KMS-11 (cell line): ENCODE measurements at regions not wholly inside any gene's neighbourhood (a gene's known extent, or its start where the extent isn't known, plus 50 kb on each side); places are given as distances from the start of the nearest gene placed in this dataset.

Experiments
- H2AFZ ChIP-seq: fragments of 200-600 bp; sonication (generic); 2 replicates; pipeline ENCODE4 v1.6.1; 2016; ENCODE audit warnings: antibody characterized with exemption, mixed run types, low read depth
- H3K27ac ChIP-seq: fragments of 200-600 bp; sonication (generic); 2 replicates; pipeline ENCODE4 v1.6.1; 2016; ENCODE audit warnings: mild to moderate bottlenecking, mixed run types
- H3K27me3 ChIP-seq: fragments of 200-600 bp; sonication (generic); 2 replicates; pipeline ENCODE4 v1.6.1; 2017; ENCODE audit warnings: mild to moderate bottlenecking, low read depth, mixed run types, moderate library complexity; ENCODE audit not compliant: insufficient read depth
- H3K36me3 ChIP-seq: fragments of 200-600 bp; sonication (generic); 2 replicates; pipeline ENCODE4 v1.6.1; 2017; ENCODE audit warnings: mild to moderate bottlenecking, mixed run types; ENCODE audit not compliant: insufficient read depth
- H3K4me1 ChIP-seq: fragments of 200-600 bp; sonication (generic); 2 replicates; pipeline ENCODE4 v1.6.1; 2016; ENCODE audit warnings: mild to moderate bottlenecking, low read depth, mixed run types; ENCODE audit not compliant: poor library complexity, severe bottlenecking
- H3K4me2 ChIP-seq: fragments of 200-600 bp; sonication (generic); 2 replicates; pipeline ENCODE4 v1.7.0; 2016; ENCODE audit warnings: mild to moderate bottlenecking, mixed run types
- H3K4me3 ChIP-seq: fragments of 200-600 bp; sonication (generic); IDR thresholded peaks from 2 replicates; pipeline ENCODE4 v1.6.1; 2017; ENCODE audit warnings: low read depth, low read length, mixed read lengths; ENCODE audit not compliant: insufficient read depth
- H3K79me2 ChIP-seq: fragments of 200-600 bp; sonication (generic); 2 replicates; pipeline ENCODE4 v1.6.1; 2016; ENCODE audit warnings: low read depth, mixed run types; ENCODE audit not compliant: insufficient read depth
- H3K9ac ChIP-seq: fragments of 200-600 bp; sonication (generic); 2 replicates; pipeline ENCODE4 v1.6.1; 2016; ENCODE audit warnings: mild to moderate bottlenecking, mixed run types
- H4K20me1 ChIP-seq: fragments of 200-600 bp; sonication (generic); 2 replicates; pipeline ENCODE4 v1.6.1; 2016; ENCODE audit warnings: mild to moderate bottlenecking, mixed run types; ENCODE audit not compliant: insufficient read depth
- TF ChIP-seq, protein P1 (sequence below): fragments of 200-600 bp; sonication (generic); conservative IDR thresholded peaks from 2 replicates; pipeline ENCODE4 v1.6.1; 2017; ENCODE audit warnings: low read depth, mild to moderate bottlenecking, antibody characterized with exemption, low read length, moderate library complexity, mixed read lengths

DNA sequence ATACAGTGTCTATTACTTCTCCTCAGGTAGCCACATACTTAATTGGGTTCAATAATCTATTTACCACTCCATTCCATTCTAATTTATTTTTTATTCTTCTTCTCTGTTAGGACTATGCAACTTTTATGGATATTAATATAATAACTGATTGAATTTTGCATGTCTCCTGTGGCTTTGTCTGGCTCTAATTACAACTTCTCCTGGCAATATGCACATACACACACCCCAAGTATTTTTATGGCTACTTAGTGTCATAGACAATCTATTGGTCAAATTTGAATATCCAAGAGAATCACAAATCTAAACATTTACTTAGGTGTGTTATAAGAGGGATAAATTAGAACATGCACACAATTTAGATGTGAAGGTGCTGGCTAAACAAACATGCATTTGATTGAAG is 73.1 kb downstream of the BOD1L2 start:
- no peak overlapping the region for H3K4me2 ChIP-seq
- H3K27me3 ChIP-seq, result no peaks in the 10 kb centered on the region
- H2AFZ ChIP-seq, result no peak overlapping the region
- no peak overlapping the region for H3K4me3 ChIP-seq
- H4K20me1 ChIP-seq, result no peaks in the 10 kb centered on the region
- no peaks in the 10 kb centered on the region for H3K79me2 ChIP-seq
- H3K4me1 ChIP-seq, result no peaks in the 10 kb centered on the region
- TF ChIP-seq, protein P1, sequence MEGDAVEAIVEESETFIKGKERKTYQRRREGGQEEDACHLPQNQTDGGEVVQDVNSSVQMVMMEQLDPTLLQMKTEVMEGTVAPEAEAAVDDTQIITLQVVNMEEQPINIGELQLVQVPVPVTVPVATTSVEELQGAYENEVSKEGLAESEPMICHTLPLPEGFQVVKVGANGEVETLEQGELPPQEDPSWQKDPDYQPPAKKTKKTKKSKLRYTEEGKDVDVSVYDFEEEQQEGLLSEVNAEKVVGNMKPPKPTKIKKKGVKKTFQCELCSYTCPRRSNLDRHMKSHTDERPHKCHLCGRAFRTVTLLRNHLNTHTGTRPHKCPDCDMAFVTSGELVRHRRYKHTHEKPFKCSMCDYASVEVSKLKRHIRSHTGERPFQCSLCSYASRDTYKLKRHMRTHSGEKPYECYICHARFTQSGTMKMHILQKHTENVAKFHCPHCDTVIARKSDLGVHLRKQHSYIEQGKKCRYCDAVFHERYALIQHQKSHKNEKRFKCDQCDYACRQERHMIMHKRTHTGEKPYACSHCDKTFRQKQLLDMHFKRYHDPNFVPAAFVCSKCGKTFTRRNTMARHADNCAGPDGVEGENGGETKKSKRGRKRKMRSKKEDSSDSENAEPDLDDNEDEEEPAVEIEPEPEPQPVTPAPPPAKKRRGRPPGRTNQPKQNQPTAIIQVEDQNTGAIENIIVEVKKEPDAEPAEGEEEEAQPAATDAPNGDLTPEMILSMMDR, result no peak
- H3K9ac ChIP-seq, result no peak overlapping the region
- no peak overlapping the region for H3K27ac ChIP-seq
- H3K36me3 ChIP-seq, result no peaks in the 10 kb centered on the region

DNA sequence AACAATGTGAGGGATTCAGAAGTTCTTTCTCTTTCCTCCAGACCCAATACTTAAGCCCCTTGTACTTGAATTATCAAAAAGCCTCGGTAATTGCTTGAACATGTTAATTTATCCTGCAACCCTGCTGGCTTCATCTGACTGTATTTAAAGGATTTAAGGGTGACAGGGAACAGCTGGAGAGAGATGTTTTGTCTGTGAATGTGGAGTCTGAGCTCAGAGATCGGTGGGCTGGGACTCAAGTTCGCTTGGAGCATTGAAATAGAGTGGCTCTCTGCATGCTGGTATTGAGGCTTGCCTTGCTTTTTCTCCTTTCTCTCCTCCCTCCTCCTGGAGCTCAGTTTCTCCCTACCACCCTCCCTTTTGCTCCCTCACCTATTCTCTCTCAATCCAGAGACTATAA is 73.6 kb downstream of the BOD1L2 start:
- no peaks in the 10 kb centered on the region for H3K4me1 ChIP-seq

DNA sequence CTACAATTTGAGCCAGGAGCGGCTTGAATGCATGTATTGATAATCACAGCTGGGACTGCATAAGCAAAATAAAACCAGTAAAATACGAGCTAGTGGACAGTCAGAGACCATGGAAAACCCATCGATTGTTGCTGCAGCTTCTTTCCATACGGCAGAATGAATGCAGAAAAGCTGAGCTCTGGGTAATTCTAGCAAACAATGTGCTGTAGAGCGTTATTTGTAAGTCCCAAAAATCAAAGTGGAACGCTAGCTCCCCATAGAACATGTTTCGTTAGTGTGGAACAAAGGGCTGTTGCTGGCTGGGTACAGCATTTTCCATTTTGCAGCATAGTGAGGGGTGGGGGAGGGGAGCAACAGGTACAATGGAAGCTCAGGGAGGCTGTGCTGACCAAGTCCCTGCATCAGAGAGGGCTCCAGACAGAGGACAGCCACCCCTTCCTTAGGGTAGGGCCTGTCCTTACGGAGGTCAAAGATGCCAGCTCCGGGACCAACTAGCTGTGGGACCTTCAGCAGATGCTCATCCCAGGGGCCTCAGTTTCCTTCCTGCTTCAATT is 74.1 kb downstream of the BOD1L2 start:
- H3K9ac ChIP-seq, result no peak overlapping the region
- no peaks in the 10 kb centered on the region for H3K36me3 ChIP-seq
- H2AFZ ChIP-seq, result no peak overlapping the region
- no peaks in the 10 kb centered on the region for H3K4me1 ChIP-seq
- H3K79me2 ChIP-seq, result no peaks in the 10 kb centered on the region
- H3K27ac ChIP-seq, result no peak overlapping the region
- H4K20me1 ChIP-seq, result no peaks in the 10 kb centered on the region
- H3K4me3 ChIP-seq, result no peak overlapping the region
- no peak overlapping the region for H3K4me2 ChIP-seq
- TF ChIP-seq, protein P1, result no peak
- H3K27me3 ChIP-seq, result no peaks in the 10 kb centered on the region

More for the DNA sequence above, 73.6 kb downstream of the BOD1L2 start:
- Histone ChIP-seq H3K9ac (no peak overlapping the region), H4K20me1 (no peaks in the 10 kb centered on the region), H3K4me2 (no peak overlapping the region), H3K36me3 (no peaks in the 10 kb centered on the region), H3K4me3 (no peak overlapping the region), H2AFZ (no peak overlapping the region), H3K27me3 (no peaks in the 10 kb centered on the region), H3K27ac (no peak overlapping the region), H3K79me2 (no peaks in the 10 kb centered on the region)
- TF ChIP-seq, protein P1, result no peak

DNA sequence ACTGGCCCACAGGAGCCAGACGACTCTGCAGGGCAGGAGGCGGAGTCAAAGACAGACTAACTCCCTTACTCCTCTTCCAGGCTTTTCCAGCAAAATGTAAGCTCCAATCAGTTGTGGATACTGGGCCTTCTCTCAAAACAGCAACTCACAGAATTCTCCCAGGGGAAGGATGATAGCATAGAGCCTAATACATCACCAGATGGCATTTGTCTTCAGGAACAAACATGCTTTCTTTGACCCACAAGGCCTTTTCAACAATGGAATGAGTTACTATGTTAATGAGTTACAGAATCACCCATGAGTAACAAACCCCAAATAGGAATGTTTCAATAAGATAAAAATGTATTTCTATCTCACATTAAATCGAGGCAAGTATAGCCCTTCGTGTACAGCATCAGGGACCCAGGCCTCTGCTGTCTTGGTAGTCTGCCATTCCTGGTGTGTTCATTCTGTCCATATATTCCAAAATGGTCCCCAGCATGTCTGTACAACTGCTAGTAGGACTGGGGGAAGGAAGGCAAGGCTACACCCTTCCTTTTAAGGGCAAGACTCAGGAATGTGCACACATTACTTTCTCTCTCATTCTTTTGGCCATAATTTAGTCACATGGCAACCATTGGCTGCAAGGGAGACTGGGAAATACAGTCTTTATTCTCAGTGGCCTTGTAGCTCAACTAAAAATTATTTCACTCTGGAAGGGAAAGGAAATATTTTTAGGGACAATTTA is 76.4 kb downstream of the BOD1L2 start:
- H3K27me3 ChIP-seq, result no peaks in the 10 kb centered on the region
- TF ChIP-seq, protein P1, result no peak
- no peak overlapping the region for H3K9ac ChIP-seq
- H4K20me1 ChIP-seq, result no peaks in the 10 kb centered on the region
- H3K79me2 ChIP-seq, result no peaks in the 10 kb centered on the region
- H2AFZ ChIP-seq, result no peak overlapping the region
- H3K27ac ChIP-seq, result no peak overlapping the region
- H3K4me1 ChIP-seq, result no peaks in the 10 kb centered on the region
- no peak overlapping the region for H3K4me2 ChIP-seq
- no peak overlapping the region for H3K4me3 ChIP-seq
- H3K36me3 ChIP-seq, result no peaks in the 10 kb centered on the region
